NT2/D1 (cell line): ENCODE measurements at regions not wholly inside any gene's neighbourhood (a gene's known extent, or its start where the extent isn't known, plus 50 kb on each side); places are given as distances from the start of the nearest gene placed in this dataset.

Source experiments
- DNase-seq: peaks from one replicate; pipeline ENCODE4 v3.0.0-alpha.2; 2011; ENCODE audit warnings: low read depth, low spot score
- H3K27me3 ChIP-seq: 2 replicates; pipeline ENCODE4 v1.6.0; 2011; ENCODE audit warnings: mild to moderate bottlenecking; ENCODE audit not compliant: insufficient read length, insufficient read depth
- H3K36me3 ChIP-seq: 2 replicates; pipeline ENCODE4 v1.6.1; 2011; ENCODE audit warnings: mild to moderate bottlenecking, low read length, mixed read lengths; ENCODE audit not compliant: insufficient read depth, insufficient read length
- H3K4me1 ChIP-seq: 2 replicates; pipeline ENCODE4 v1.5.1; 2011; ENCODE audit not compliant: insufficient read depth, insufficient read length
- H3K4me3 ChIP-seq: 2 replicates; pipeline ENCODE4 v1.5.1; 2011; ENCODE audit warnings: low read depth; ENCODE audit not compliant: insufficient read length
- H3K9ac ChIP-seq: 2 replicates; pipeline ENCODE4 v1.6.0; 2011; ENCODE audit warnings: low read depth; ENCODE audit not compliant: insufficient read length
- H3K9me3 ChIP-seq: 2 replicates; pipeline ENCODE4 v1.5.1; 2011; ENCODE audit warnings: mild to moderate bottlenecking, low read length; ENCODE audit not compliant: insufficient read depth
- SUZ12 ChIP-seq: IDR thresholded peaks from 2 replicates; pipeline ENCODE4 v1.6.1; 2011; ENCODE audit not compliant: insufficient read length, insufficient read depth; ENCODE audit errors: extremely low read depth
- YY1 ChIP-seq: IDR thresholded peaks from 2 replicates; pipeline ENCODE4 v1.6.1; 2011; ENCODE audit not compliant: insufficient read length, insufficient read depth
- ZNF274 ChIP-seq: IDR thresholded peaks from 2 replicates; pipeline ENCODE4 v1.6.1; 2011; ENCODE audit warnings: mild to moderate bottlenecking, low read depth, low read length

DNA sequence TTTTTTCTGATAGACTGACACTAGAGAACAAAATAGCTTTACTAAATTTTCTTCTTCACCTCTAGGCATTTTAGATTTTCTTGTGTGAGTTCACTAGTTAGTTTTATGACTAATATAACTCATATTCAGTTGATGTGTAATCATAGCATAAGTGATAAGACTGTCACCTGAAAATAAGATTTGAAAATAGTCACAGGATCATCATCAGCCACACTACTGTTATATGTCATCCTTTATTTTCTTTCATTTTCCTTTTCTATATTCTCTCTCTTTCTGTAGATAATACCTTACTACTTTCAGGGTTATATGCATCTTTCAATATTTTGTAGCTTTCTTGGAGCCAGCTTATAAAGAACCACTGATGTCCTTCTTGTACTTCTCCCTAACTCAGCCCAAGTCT lies 292.6 kb downstream of the TDRD3 start:
- H3K9me3 ChIP-seq = no peaks in the 10 kb centered on the region
- no peak overlapping the region for H3K4me3 ChIP-seq
- TF ChIP-seq SUZ12 = no peak
- no peak for TF ChIP-seq ZNF274
- no peak for TF ChIP-seq YY1
- no peak for DNase-seq
- H3K9ac ChIP-seq = no peak overlapping the region
- no peaks in the 10 kb centered on the region for H3K27me3 ChIP-seq
- H3K36me3 ChIP-seq = no peaks in the 10 kb centered on the region
- no peaks in the 10 kb centered on the region for H3K4me1 ChIP-seq

DNA sequence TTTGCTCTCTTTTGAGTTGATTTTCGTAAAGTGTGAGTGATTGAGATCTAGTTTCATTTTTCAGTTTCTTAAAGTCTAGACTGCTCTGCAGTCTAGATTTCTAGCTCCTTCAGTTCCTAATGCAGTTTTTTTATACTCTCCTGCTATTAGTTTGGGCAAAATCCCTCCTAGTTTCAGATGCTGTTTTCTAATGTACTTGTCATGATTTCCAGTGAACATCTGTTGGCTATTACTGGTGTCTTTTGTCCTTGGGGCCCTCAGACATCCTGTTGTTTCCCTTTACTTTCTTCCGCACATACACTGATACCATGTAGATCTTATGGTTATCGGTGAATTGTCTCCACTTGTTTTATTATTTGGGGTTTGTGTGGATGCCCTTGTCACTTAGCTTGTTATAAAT lies 292.1 kb downstream of the TDRD3 start:
- DNase-seq = no peak
- H3K9ac ChIP-seq = no peak overlapping the region
- no peak for TF ChIP-seq ZNF274
- no peak for TF ChIP-seq YY1
- no peak for TF ChIP-seq SUZ12
- H3K36me3 ChIP-seq = no peaks in the 10 kb centered on the region
- no peak overlapping the region for H3K4me3 ChIP-seq
- H3K4me1 ChIP-seq = no peaks in the 10 kb centered on the region
- no peaks in the 10 kb centered on the region for H3K27me3 ChIP-seq
- no peaks in the 10 kb centered on the region for H3K9me3 ChIP-seq

DNA sequence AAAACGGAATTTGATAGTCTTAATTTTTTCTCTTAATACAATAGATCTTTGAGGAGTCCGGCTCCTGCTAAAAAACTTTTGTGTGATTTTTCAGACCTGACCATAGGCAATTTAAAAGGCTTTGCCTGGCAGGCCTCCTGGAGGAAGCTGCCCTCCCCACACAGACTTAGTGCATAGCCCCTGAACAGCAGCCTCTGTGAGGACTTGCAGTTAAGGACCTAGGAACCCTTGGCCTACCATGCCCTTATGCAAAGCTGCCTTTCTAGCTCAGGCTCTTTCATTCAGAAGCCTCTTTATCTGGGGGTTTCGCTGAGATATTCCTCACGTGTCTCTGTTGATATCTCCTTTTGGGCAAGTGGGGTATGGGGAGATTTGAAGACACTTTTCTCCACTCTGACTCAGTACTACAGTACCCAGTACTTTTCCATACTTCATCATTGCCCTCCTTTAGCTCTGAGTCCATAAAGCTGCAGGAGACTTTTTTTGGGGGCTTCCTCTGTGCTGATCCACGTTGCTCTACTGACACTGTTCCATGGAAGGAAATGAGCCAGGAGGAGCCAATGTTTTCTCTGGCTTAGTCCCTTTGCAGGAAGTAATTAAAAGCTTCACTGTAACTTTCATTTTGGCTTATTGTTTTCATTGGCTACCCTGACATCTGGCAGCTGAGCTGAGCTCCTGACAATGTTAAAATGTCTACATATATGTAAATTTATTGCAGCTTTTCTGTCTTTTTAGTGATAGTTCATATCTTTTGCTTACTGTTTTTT lies 283.1 kb downstream of the TDRD3 start:
- Histone ChIP-seq H3K9me3 (no peaks in the 10 kb centered on the region), H3K27me3 (no peaks in the 10 kb centered on the region), H3K4me3 (no peak overlapping the region), H3K36me3 (no peaks in the 10 kb centered on the region), H3K9ac (no peak overlapping the region), H3K4me1 (no peaks in the 10 kb centered on the region)
- TF ChIP-seq ZNF274 (no peak), SUZ12 (no peak), YY1 (no peak)
- no peak for DNase-seq

DNA sequence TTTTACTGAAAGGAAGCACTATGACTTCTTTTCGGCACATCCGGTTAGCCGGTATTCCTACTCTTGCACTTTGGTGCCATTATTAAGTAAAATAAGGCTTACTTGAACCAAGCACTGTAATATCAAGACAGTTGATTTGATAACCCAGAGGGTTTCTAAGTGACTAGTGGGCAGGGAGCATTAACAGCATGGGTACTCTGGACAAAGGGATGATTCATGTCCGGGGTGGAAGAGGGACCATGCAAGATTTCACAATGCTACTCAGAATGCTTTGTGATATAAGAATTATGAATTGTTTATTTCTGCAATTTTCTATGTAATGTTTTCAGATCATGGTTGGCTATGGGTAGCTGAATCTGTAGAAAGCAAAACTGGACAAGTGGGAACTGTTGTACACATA lies 282.1 kb downstream of the TDRD3 start:
- no peak for TF ChIP-seq ZNF274
- TF ChIP-seq YY1 = no peak
- TF ChIP-seq SUZ12 = no peak
- Histone ChIP-seq H3K9ac (no peak overlapping the region), H3K9me3 (no peaks in the 10 kb centered on the region), H3K4me3 (no peak overlapping the region), H3K4me1 (no peaks in the 10 kb centered on the region), H3K36me3 (no peaks in the 10 kb centered on the region), H3K27me3 (no peaks in the 10 kb centered on the region)
- DNase-seq = no peak

DNA sequence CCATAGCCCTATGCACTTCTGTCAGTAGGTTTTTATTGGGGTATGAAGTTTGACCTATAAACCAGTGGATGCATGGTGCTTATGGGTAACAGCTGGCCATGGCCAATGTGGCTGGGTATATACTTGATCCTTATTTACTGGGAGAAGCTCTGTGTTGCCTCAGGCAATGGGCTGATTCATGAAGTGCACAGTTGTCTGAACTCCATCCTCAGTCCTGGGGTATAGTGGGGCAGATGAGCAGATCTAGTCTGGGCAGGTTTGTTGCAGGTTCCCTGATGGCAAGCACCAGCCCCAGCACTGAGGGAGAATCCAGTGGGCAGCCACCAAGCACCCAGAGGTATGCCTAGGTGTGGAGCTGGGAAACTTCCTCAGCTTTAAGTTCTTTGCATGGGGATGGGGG lies 274.4 kb downstream of the TDRD3 start:
- DNase-seq = no peak
- Histone ChIP-seq H3K4me3 (no peak overlapping the region), H3K4me1 (no peaks in the 10 kb centered on the region), H3K36me3 (no peaks in the 10 kb centered on the region), H3K9ac (no peak overlapping the region), H3K9me3 (no peaks in the 10 kb centered on the region; the same call in 1 of the 2 replicates), H3K27me3 (no peaks in the 10 kb centered on the region)
- no peak for TF ChIP-seq ZNF274
- no peak for TF ChIP-seq YY1
- no peak for TF ChIP-seq SUZ12

DNA sequence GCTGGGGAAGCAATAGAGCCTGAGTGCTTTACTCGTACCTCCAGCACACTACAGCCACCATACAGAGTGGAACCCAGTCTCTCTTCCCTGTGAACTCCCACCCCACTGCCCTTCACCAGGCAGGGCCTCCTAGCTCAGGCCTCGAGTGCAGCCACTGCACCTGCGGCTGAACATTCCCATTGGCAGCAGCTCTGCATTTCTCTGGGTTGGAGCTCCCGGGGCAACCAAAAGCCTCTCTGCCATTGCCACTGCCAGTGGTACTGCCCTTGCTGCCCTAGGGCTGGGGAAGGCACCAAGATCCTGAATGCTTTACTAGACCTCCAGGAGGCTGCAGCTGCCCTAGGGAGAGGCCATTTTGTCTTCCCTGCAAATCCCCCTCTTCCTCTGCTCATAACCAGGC lies 266.8 kb downstream of the TDRD3 start:
- H3K4me3 ChIP-seq = no peak overlapping the region
- TF ChIP-seq ZNF274 = no peak
- no peak for TF ChIP-seq YY1
- no peak for TF ChIP-seq SUZ12
- DNase-seq = no peak
- H3K9me3 ChIP-seq = no peaks in the 10 kb centered on the region
- no peaks in the 10 kb centered on the region for H3K4me1 ChIP-seq
- H3K36me3 ChIP-seq = no peaks in the 10 kb centered on the region
- no peaks in the 10 kb centered on the region for H3K27me3 ChIP-seq
- H3K9ac ChIP-seq = no peak overlapping the region

DNA sequence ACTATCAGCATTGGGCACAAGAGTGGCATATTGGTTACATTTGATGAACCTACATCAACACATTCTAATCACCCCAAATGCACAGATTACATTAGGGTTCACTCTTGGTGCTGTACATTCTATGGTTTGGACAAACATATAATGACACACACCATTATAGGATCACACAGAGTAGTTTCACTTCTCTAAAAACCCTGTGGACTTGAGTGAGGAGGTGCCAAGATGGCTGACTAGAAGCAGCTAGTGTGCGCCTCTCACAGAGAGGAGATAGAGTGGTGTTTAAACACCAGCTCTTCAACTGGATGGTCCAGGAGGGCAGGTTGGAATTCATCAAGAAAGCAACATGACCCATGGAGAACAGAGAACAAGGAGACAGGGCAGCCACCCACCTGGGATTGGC lies 265.6 kb downstream of the TDRD3 start:
- Histone ChIP-seq H3K27me3 (no peaks in the 10 kb centered on the region), H3K36me3 (no peaks in the 10 kb centered on the region), H3K4me3 (no peak overlapping the region), H3K9me3 (no peaks in the 10 kb centered on the region), H3K4me1 (no peaks in the 10 kb centered on the region), H3K9ac (no peak overlapping the region)
- DNase-seq = no peak
- TF ChIP-seq SUZ12 = no peak
- TF ChIP-seq YY1 = no peak
- no peak for TF ChIP-seq ZNF274
